Liver (tissue), 3 donors: ENCODE measurements at regions not wholly inside any gene's neighbourhood (a gene's known extent, or its start where the extent isn't known, plus 50 kb on each side); places are given as distances from the start of the nearest gene placed in this dataset.

Source experiments
- CTCF ChIP-seq: fragments of 150-350 bp; IDR thresholded peaks from 2 replicates; pipeline ENCODE4 v1.5.1; 2017; ENCODE audit warnings: improper control_type of control experiment, low read depth, low read length; ENCODE audit not compliant: missing input control
- TAF1 ChIP-seq: conservative IDR thresholded peaks from 2 replicates; pipeline ENCODE4 v1.6.1; 2016; ENCODE audit warnings: antibody characterized with exemption, mild to moderate bottlenecking
- donor health status: healthy.
- donor health status: healthy.

GRCh38 chr15:35998663-35999602 lies 453.0 kb upstream of the DPH6 start:
- TF ChIP-seq TAF1 (no peak), CTCF (no peak)
